ENCODE measurements at regions not wholly inside any gene's neighbourhood (a gene's known extent, or its start where the extent isn't known, plus 50 kb on each side); places are given as distances from the start of the nearest gene placed in this dataset.
"Not testable (repeated sequence)": the region's sequence is repeated elsewhere in the genome, so short reads cannot be mapped to it uniquely, and the experiment has no call there.

GRCh38 chr6:90372450-90372849 is 75.8 kb upstream of the BACH2 start:
- no peak for DNase-seq (ENCODE audit: low read depth in 2 of 2)

DNA sequence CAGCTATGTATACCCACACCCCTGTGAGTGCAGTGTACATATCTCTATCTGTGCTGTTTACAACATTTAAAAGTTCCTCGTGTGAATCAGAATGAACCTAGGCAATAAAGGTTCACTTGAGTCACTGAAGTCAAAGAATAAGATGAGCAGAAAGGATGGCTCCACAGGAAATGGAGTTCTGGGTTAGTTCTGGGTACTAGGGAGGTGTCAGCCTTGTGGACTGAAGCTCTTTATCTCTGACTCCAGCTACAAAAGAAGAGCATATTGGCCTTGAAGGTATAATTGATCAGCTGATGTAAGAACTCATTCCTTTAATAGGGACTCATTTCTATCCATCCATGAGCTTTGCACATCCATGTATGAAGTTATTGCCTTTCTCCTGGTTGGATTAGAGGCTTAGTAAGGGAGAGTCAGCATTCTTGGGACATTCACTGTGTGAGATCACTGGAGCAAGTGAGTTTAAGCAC is 73.9 kb upstream of the BACH2 start:
- DNase-seq (ENCODE audit: low read depth in 2 of 2), result no peak

- no peak for DNase-seq (ENCODE audit: low read depth in 2 of 2)
These were observed 73.0 kb upstream of the BACH2 start for GRCh38 chr6:90369651-90370050.

GRCh38 chr6:90369024-90369519 is 72.4 kb upstream of the BACH2 start:
- no peak for DNase-seq (ENCODE audit: low read depth in 2 of 2)

- no peak for DNase-seq (ENCODE audit: low read depth in 2 of 2)
These were observed 72.0 kb upstream of the BACH2 start for GRCh38 chr6:90368601-90369000.

- DNase-seq (ENCODE audit: low read depth in 2 of 2), result no peak
These were observed 71.4 kb upstream of the BACH2 start for GRCh38 chr6:90368001-90368400.

- no peak for DNase-seq (ENCODE audit: low read depth in 2 of 2)
These were observed 69.0 kb upstream of the BACH2 start for GRCh38 chr6:90365565-90366219.

DNA sequence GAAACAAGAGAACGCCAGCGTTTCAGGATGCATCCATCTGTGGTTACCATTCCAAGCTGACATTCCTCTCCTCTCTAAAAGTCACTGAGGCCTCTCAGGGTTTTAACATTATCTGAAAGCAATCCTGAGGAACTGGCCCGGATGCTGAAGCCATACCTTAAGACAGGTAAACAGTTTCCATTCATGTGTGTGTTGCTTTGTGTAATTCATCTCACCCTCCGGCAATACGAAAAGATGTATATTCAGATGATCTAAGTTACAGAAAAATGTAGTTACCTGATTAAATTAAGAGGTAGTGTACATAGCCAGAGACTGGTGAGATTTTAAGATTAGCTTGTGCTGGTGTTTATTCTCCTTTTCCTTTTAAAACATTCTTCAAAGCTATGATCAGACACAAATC is 68.4 kb upstream of the BACH2 start:
- DNase-seq (ENCODE audit: low read depth in 2 of 2), result no peak

- DNase-seq (ENCODE audit: low read depth in 2 of 2), result no peak
These were observed 67.6 kb upstream of the BACH2 start for GRCh38 chr6:90364286-90364685.

GRCh38 chr6:90362318-90362717 is 65.7 kb upstream of the BACH2 start:
- no peak for DNase-seq (ENCODE audit: low read depth in 2 of 2)

GRCh38 chr6:90361174-90361573 is 64.5 kb upstream of the BACH2 start:
- no peak for DNase-seq (ENCODE audit: low read depth in 2 of 2)

GRCh38 chr6:90358036-90358770 is 61.6 kb upstream of the BACH2 start:
- not testable (repeated sequence) for DNase-seq (ENCODE audit: low read depth in 2 of 2)

- no peak for DNase-seq (ENCODE audit: low read depth in 2 of 2)
These were observed 59.4 kb upstream of the BACH2 start for GRCh38 chr6:90356012-90356421.

DNA sequence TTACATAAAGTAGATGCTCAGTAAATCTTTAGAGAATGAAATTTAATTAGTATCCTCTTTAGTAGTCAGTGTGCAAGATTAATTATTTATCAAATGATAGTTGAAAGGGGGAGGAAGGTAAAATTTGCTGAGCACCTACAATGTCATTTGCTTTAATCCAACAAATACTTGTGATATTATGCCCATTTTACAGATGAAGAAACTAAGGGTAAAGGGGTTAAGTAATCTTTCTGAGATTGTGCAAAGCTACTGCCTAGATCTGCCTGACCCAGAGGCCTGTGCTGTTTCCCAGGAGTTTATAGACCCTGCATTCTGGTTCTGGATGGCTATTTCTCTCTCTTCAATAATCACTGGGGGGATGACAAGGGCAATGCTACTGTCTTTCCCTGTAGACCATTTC is 58.3 kb upstream of the BACH2 start:
- no peak for DNase-seq (ENCODE audit: low read depth in 2 of 2)

DNA sequence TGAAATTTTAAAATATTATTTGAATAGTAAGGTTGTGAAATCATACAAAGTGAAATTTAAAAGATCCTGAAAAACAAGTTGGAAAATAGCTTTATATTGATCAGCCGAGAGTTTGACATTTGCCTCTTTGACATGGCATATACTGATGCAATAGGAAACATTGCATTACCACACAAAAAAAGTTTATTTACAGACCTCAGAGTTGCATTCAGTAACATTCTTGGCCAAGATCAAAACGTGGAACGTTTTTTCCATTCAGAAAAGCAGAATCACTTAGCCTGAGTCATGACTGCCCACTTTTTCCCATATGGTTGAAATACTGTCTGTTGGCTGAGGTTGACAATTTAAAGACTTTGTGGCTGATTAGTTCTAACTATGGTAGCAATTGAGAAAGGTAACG is 55.1 kb upstream of the BACH2 start:
- DNase-seq (ENCODE audit: low read depth in 2 of 2), result no peak

- peak in 1 of 2 donors; percentile 26 for DNase-seq (ENCODE audit: low read depth in 2 of 2)
These were observed 54.3 kb upstream of the BACH2 start for GRCh38 chr6:90350689-90351554.

- DNase-seq (ENCODE audit: low read depth in 2 of 2), result no peak
These were observed 50.8 kb upstream of the BACH2 start for GRCh38 chr6:90347411-90347851.

DNA sequence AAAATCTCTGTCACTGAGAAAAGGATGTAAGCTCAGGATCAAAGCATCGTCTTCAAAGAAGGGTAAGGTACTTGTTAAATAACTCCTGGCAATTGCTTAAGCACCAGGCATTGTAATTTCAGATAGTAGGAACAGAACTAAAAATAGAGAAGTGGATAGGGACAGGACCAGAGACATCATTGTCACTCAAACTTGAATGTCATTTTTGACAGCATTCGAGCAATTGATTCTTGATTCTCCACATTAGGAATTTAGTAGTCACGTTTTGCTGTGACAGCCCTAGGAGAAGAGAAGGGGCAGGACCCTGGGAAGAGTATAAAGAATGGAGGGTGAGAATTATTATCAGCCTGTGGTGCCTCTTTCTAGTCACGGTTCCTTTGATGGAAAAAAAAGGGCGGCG is 50.1 kb upstream of the BACH2 start:
- DNase-seq (ENCODE audit: low read depth in 2 of 2), result no peak
